Psoas muscle (tissue), 7 donors: ENCODE measurements at regions not wholly inside any gene's neighbourhood (a gene's known extent, or its start where the extent isn't known, plus 50 kb on each side); places are given as distances from the start of the nearest gene placed in this dataset.

ENCODE experiments used
- ATAC-seq, 4 donors: fragments of 200-7000 bp; cut with Tn5 transposase; one replicate each; pipeline ENCODE4 v1.9.1; 2020; ENCODE audit warnings: moderate library complexity in 3 of 4, mild to moderate bottlenecking in 2 of 4
- DNase-seq, 2 donors: peaks; one replicate each; pipeline ENCODE4 v3.0.0-alpha.2; 2020
- H3K27ac ChIP-seq: fragments of 200-600 bp; one replicate; pipeline ENCODE4 v1.8.0; 2022
- H3K27me3 ChIP-seq, 3 donors: fragments of 200-600 bp in 1 of 3; one replicate each; pipeline versions ENCODE4 v1.6.1 to v1.8.0; 2013 to 2022; ENCODE audit warnings: low read length in 2 of 3, mild to moderate bottlenecking in 2 of 3, moderate library complexity in 1 of 3; ENCODE audit not compliant: insufficient read depth in 3 of 3
- H3K36me3 ChIP-seq, 2 donors: fragments of 200-600 bp in 1 of 2; one replicate each; pipeline versions ENCODE4 v1.6.1 to v1.8.0; 2013 to 2022; ENCODE audit warnings: low read depth in 1 of 2, mild to moderate bottlenecking in 1 of 2, moderate library complexity in 1 of 2; ENCODE audit not compliant: insufficient read depth in 1 of 2
- H3K4me1 ChIP-seq: fragments of 200-600 bp; one replicate; pipeline ENCODE4 v1.8.0; 2022
- H3K4me3 ChIP-seq: fragments of 200-600 bp; one replicate; pipeline ENCODE4 v1.8.0; 2022; ENCODE audit warnings: mild to moderate bottlenecking
- H3K9me3 ChIP-seq: fragments of 200-600 bp; one replicate; pipeline ENCODE4 v1.8.0; 2022
- WGBS, 3 donors: extraction: QIAGEN DNeasy Blood & Tissue Kit; methylation state at CpG; one replicate each; pipeline versions ENCODE4 v1.1.6 to v1.1.7; 2013; 5-methylcytosine and 5-hydroxymethylcytosine counted together
- intact Hi-C, 2 donors: fragments of 100-400 bp; cut with DNase I; formaldehyde crosslinking; loops; one replicate each; pipeline versions ENCODE4 v1.11.0 to v1.14.2; 2022
- TF ChIP-seq, protein P1 (sequence below): fragments of 200-600 bp; IDR thresholded peaks from one replicate; pipeline ENCODE4 v1.8.0; 2022; ENCODE audit warnings: antibody characterized with exemption
- donor health status: healthy with polysubstance abuse.
- donor health status: DM: no; HTN: no; CAD: no; lungs with moderate emphysema.
- donor health status: Bipolar disorder and iron deficiency.
- donor health status: healthy.
- donor health status: DM: yes; HTN: yes; CAD: no.
- donor health status: DM: no; HTN: no; CAD: no.
- donor health status: DM: yes; HTN: yes; CAD: no.

DNA sequence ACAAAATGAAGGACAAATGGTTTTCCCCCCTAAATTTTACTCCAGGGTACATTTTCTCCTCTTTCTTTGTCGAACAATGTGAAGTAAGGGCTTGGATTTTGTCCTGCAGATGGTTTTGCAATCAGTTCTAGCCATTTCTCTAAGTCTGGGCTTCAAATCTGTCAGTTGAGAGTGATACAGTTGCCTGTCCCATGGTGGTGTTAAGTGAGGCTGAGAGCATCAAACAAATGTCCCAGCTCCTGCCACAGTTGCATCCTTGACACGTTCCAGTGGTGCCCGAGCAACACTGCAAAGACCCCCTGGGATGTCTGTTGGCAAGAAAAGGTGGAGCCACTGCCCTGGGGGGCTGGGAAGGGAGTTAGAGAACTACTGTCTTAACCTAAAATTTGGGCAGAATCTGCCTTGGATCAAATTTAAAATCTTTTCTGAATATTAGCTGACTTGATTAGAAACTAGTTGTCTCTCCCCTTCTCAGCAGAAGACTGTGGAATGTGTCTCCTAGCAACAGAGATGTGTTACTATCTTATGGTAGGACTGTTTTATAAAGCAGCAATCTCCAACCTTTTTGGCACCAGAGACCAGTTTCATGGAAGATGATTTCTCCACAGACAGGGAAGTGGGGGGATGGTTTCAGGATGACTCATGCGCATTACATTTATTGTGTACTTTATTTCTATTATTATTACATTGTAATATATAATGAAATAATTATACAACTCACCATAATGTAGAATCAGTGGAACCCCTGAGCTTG, 102.0 kb upstream of the STEAP1B start:
- H3K4me1 ChIP-seq = peaks cover 3% of the 10 kb centered on the region
- peak in 2 of 4 donors; percentile 30 to 54 for ATAC-seq

GRCh38 chr7:22601408-22601807, 101.4 kb upstream of the STEAP1B start:
- Histone ChIP-seq H3K27ac (no peak overlapping the region), H3K36me3 (no peaks in the 10 kb centered on the region), H3K4me3 (no peak overlapping the region), H3K9me3 (no peaks in the 10 kb centered on the region), H3K4me1 (peaks cover 3% of the 10 kb centered on the region), H3K27me3 (no peaks in the 10 kb centered on the region)
- TF ChIP-seq, protein P1, sequence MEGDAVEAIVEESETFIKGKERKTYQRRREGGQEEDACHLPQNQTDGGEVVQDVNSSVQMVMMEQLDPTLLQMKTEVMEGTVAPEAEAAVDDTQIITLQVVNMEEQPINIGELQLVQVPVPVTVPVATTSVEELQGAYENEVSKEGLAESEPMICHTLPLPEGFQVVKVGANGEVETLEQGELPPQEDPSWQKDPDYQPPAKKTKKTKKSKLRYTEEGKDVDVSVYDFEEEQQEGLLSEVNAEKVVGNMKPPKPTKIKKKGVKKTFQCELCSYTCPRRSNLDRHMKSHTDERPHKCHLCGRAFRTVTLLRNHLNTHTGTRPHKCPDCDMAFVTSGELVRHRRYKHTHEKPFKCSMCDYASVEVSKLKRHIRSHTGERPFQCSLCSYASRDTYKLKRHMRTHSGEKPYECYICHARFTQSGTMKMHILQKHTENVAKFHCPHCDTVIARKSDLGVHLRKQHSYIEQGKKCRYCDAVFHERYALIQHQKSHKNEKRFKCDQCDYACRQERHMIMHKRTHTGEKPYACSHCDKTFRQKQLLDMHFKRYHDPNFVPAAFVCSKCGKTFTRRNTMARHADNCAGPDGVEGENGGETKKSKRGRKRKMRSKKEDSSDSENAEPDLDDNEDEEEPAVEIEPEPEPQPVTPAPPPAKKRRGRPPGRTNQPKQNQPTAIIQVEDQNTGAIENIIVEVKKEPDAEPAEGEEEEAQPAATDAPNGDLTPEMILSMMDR = no peak
- ATAC-seq (no peak), DNase-seq (no peak)
- intact Hi-C loops = no loop called here

More for the DNA sequence above, 102.0 kb upstream of the STEAP1B start:
- no peak overlapping the region for H3K27ac ChIP-seq
- H3K36me3 ChIP-seq = no peaks in the 10 kb centered on the region
- no peaks in the 10 kb centered on the region for H3K27me3 ChIP-seq
- H3K9me3 ChIP-seq = no peaks in the 10 kb centered on the region
- TF ChIP-seq, protein P1 = no peak
- WGBS, 3 donors = 52 to 59% (median 52%) methylated on average over 4 of the region's 4 CpGs
- no peak for DNase-seq
- H3K4me3 ChIP-seq = no peak overlapping the region
- intact Hi-C loops = no loop called here

GRCh38 chr7:22601003-22601402, 101.0 kb upstream of the STEAP1B start:
- H3K27ac ChIP-seq = no peak overlapping the region
- no peaks in the 10 kb centered on the region for H3K27me3 ChIP-seq
- no peak overlapping the region for H3K4me3 ChIP-seq
- TF ChIP-seq, protein P1 = no peak
- ATAC-seq (no peak), DNase-seq (no peak)
- no peaks in the 10 kb centered on the region for H3K36me3 ChIP-seq
- intact Hi-C loops = no loop called here
- no peaks in the 10 kb centered on the region for H3K9me3 ChIP-seq
- H3K4me1 ChIP-seq = peaks cover 3% of the 10 kb centered on the region
- WGBS, 3 donors = 67 to 75% (median 68%) methylated on average over 5 of the region's 5 CpGs

- no peak for ATAC-seq
- peaks cover 3% of the 10 kb centered on the region for H3K4me1 ChIP-seq
- TF ChIP-seq, protein P1 = no peak
- no peak overlapping the region for H3K4me3 ChIP-seq
- 84 to 88% (median 86%) methylated on average over 12 of the region's 12 CpGs for WGBS, 3 donors
- no peaks in the 10 kb centered on the region for H3K9me3 ChIP-seq
- no peaks in the 10 kb centered on the region for H3K36me3 ChIP-seq
- no peak overlapping the region for H3K27ac ChIP-seq
- H3K27me3 ChIP-seq = no peaks in the 10 kb centered on the region
- intact Hi-C loops = no loop called here
- DNase-seq = no peak
Observed at GRCh38 chr7:22598318-22598920, 98.4 kb upstream of the STEAP1B start.
